Adrenal gland (tissue), 5 donors: ENCODE measurements at regions not wholly inside any gene's neighbourhood (a gene's known extent, or its start where the extent isn't known, plus 50 kb on each side); places are given as distances from the start of the nearest gene placed in this dataset.

ENCODE experiments used
- CTCF ChIP-seq, 6 experiments: fragments of 450-650 bp in 4 of 6; fragments of 200-600 bp in 2 of 6; sonication (generic) in 1 of 6; IDR thresholded peaks; 1 replicate in 5 of 6; 2 replicates in 1 of 6; pipeline versions ENCODE4 v1.5.1 to v1.8.0; 2016 to 2021; ENCODE audit warnings: antibody characterized with exemption in 6 of 6, mild to moderate bottlenecking in 2 of 6, moderate library complexity in 1 of 6
- POLR2A ChIP-seq, 2 donors: fragments of 450-650 bp; IDR thresholded peaks; one replicate each; pipeline ENCODE4 v1.6.1; 2017; ENCODE audit warnings: antibody characterized with exemption in 2 of 2, mild to moderate bottlenecking in 2 of 2, moderate library complexity in 1 of 2
- donor health status: DM: no; HTN: no; CAD: no.

GRCh38 chr13:90709319-90709718 lies 638.2 kb upstream of the MIR17HG start:
- TF ChIP-seq CTCF (IDR thresholded peaks at IDR 0.05) = no peak
- no peak for TF ChIP-seq POLR2A (IDR thresholded peaks at IDR 0.05)
